SK-N-DZ (cell line): ENCODE measurements at regions not wholly inside any gene's neighbourhood (a gene's known extent, or its start where the extent isn't known, plus 50 kb on each side); places are given as distances from the start of the nearest gene placed in this dataset.
A peak's percentile ranks its signal among the peaks of the same experiment; 100 is the strongest.

Experiments used
- DNase-seq: peaks from one replicate; pipeline ENCODE4 v3.0.0-alpha.2; 2015; ENCODE audit warnings: low spot score

- DNase-seq, result no peak
Observed at GRCh38 chr2:149745396-149746230, 158.0 kb upstream of the MMADHC start.

- DNase-seq, result no peak
Observed at GRCh38 chr2:149744865-149745264, 157.3 kb upstream of the MMADHC start.

- no peak for DNase-seq
Observed at GRCh38 chr2:149743842-149744448, 156.4 kb upstream of the MMADHC start.

GRCh38 chr2:149741646-149742045 lies 154.1 kb upstream of the MMADHC start:
- no peak for DNase-seq

- no peak for DNase-seq
Observed at GRCh38 chr2:149740490-149740889, 152.9 kb upstream of the MMADHC start.

- DNase-seq, result no peak
Observed at GRCh38 chr2:149739883-149740265, 152.3 kb upstream of the MMADHC start.

- DNase-seq, result no peak
Observed at GRCh38 chr2:149739171-149739882, 151.8 kb upstream of the MMADHC start.

- no peak for DNase-seq
Observed at GRCh38 chr2:149738767-149739166, 151.2 kb upstream of the MMADHC start.

GRCh38 chr2:149737896-149738295 lies 150.3 kb upstream of the MMADHC start:
- no peak for DNase-seq

- no peak for DNase-seq
Observed at GRCh38 chr2:149735237-149735958, 147.8 kb upstream of the MMADHC start.

- no peak for DNase-seq
Observed at GRCh38 chr2:149733936-149734685, 146.5 kb upstream of the MMADHC start.

GRCh38 chr2:149732730-149733290 lies 145.2 kb upstream of the MMADHC start:
- DNase-seq, result no peak

GRCh38 chr2:149732001-149732685 lies 144.6 kb upstream of the MMADHC start:
- no peak for DNase-seq

- no peak for DNase-seq
Observed at GRCh38 chr2:149731079-149731478, 143.5 kb upstream of the MMADHC start.

- DNase-seq, result peak; percentile 18
Observed at GRCh38 chr2:149729586-149729985, 142.0 kb upstream of the MMADHC start.

- no peak for DNase-seq
Observed at GRCh38 chr2:149727927-149728326, 140.4 kb upstream of the MMADHC start.

GRCh38 chr2:149725234-149725633 lies 137.7 kb upstream of the MMADHC start:
- no peak for DNase-seq

- no peak for DNase-seq
Observed at GRCh38 chr2:149724091-149724490, 136.5 kb upstream of the MMADHC start.

GRCh38 chr2:149720615-149721014 lies 133.0 kb upstream of the MMADHC start:
- DNase-seq, result no peak

GRCh38 chr2:149719695-149720094 lies 132.1 kb upstream of the MMADHC start:
- DNase-seq, result no peak
